ENCODE measurements at regions not wholly inside any gene's neighbourhood (a gene's known extent, or its start where the extent isn't known, plus 50 kb on each side); places are given as distances from the start of the nearest gene placed in this dataset.

DNA sequence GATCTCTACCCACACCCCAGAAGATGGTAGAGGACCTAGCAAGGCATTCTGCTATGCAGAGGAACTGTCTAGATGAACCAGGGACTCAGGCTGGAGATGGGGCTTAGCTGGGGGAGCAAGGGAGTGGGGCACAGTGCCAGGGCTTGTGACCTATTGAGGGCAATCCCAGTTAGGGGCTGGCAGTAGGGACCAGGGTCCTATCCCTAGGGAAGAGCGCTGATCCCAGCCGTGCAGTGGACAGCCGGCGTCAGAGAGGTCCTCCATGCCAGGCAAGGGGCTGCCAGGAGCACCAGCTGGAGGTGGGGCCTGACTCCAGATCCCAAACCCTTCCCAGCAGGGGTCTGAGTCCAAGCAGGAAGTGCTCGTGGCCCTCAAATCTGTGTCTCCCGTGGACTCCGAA, 52.7 kb upstream of the NEURL1B start:
- DNase-seq = no peak

DNA sequence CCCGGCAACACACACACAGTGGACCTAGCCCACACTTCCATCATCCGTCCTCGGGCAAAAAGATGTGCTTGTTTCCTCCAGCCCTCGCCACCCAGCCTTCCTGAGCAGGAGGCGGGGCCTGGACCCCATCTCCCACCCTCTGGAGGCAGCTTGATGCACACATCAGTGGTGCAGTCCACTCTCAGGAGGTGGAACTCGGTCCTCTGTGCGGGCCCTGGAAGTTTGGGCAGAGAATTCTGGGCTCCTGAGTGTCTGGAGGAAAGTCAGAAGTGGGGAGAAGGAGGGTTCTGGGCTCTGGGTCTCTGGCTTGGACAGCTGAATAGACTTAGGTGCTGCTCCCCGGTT, 54.0 kb upstream of the NEURL1B start:
- DNase-seq = no peak

- DNase-seq = peak; percentile 57
Observed at GRCh38 chr5:172586125-172587060, 54.7 kb upstream of the NEURL1B start.

- DNase-seq = no peak
Observed at GRCh38 chr5:172585114-172585513, 55.9 kb upstream of the NEURL1B start.

DNA sequence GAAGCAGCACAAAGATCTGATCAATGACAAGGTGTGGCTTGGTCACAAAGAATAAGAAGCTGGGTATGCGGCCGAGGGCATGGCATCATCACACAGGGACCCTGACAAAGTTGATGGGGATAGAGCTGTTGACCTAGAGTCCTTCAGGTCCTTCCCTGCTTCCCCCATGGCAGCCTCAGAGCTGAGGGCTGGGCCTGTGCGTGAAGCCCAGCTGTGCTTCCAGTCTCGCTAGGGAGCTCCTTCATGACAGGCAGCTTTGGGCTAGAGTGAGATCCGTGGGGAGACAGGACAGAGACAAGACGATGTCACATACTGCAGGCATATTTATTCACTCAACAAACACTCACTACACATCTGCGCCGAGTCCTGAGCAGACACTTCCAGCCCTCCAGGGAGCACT, 56.4 kb upstream of the NEURL1B start:
- DNase-seq = no peak

- peak; percentile 80 for DNase-seq
Observed at GRCh38 chr5:172583931-172584511, 57.0 kb upstream of the NEURL1B start.

DNA sequence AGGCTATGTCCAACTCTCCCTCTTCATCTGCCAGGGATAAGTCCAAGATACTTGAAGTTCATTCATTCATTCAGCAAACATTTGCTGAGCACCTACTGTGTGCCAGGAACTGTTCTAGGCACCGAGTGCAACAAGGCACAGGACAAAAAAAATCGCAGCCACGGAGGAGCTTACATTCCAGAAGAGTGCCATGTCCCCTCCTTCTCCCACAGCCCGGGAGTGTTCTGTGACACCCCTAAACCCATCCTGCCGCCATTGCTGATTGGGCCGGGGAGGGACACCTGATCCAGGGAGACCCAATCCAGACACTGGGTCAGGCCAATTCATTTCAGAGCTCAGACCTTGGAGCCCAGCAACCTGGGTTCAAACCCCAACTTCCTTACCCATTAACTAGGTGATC, 58.1 kb upstream of the NEURL1B start:
- no peak for DNase-seq

GRCh38 chr5:172581315-172581714, 59.7 kb upstream of the NEURL1B start:
- no peak for DNase-seq

DNA sequence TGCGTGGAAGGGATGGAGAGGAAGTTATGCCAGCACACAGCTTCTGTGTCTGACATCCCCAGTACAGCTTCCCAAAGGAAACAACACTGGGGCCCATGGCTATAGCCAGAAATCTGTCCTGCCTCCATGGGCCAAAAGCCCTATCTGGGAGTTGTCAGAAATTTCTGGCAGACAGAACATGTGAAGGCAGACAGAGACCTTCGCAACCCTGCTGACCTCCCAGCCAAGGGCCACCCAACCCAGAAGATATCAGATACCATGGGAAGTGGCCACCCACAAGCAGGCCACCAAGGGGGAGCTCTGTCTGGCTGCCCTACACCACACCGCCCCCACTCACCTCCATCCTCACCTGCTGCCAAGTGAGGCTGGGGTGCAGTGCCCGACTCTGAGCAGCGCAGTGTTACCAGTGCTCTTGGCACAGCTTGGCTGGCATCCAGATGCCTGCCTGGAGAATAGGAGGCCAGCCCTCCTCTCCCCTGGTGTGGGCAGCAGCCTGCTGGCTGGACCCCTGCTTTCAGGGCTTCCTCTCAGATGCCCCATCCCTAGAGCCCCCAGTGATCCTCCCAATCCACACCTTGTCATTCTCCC, 61.6 kb upstream of the NEURL1B start:
- no peak for DNase-seq

GRCh38 chr5:172577267-172577909, 63.7 kb upstream of the NEURL1B start:
- DNase-seq = no peak

- DNase-seq = no peak
Observed at GRCh38 chr5:172575816-172576545, 65.1 kb upstream of the NEURL1B start.

GRCh38 chr5:172575416-172575815, 65.6 kb upstream of the NEURL1B start:
- DNase-seq = no peak

DNA sequence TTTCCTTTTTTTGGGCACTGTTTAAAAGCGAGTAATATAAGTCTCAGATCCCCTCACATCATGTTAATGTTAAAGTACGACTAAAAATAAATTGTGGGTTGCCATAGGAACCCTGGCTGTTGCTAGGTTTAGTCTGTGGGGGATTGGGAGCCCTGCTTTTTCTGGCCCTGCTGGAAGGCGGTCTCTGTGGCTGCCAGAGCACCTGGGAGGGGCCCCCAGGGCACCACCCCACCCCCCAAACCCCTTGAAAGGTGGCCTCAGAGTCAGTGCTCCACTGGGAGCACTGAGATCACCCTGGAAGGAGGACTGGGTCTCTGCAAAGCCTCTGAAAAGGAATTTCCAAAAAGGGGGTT, 66.2 kb upstream of the NEURL1B start:
- DNase-seq = peak; percentile 84

DNA sequence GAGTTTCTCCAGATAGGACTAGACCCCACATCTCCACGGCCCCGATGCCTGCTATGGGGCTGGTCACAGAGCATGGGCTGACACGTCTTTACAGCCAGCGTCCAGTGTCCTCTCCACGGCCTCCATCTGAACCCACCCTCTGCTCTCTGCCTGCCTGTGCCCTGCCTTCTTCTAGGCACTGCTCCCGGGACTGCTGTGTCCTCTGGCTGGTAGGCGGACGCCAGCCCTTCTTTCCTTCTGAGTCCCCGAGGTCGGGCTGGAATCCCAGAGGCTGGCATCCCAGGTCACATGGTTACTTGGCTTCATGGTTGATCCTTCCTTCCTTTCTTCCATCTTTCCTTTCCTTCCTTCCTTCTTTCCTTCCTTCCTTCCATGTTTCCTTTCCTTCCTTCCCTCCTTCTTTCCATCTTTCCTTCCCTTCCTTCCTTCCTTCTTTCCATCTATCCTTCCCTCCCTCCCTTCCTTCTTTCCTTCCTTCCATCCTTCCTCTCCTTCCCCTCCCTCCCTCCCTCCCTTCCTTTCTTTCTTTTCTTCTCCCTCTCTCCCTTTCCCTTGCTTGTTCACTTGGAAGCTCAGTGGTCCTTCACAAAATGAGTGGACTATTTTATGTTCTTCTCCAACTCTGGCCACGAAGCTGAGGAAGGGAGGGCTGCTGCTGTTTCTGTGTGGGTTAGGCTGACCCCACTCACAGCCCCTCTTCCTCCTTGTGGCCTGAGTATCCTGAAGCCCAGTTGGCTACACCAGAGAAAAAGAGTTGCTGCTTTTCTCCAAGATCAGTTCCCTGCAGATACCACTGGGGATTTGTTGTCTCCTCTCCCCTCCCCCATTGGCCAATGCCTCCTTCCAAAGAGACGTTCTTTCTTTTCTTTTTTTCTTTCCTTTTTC, 66.8 kb upstream of the NEURL1B start:
- no peak for DNase-seq

DNA sequence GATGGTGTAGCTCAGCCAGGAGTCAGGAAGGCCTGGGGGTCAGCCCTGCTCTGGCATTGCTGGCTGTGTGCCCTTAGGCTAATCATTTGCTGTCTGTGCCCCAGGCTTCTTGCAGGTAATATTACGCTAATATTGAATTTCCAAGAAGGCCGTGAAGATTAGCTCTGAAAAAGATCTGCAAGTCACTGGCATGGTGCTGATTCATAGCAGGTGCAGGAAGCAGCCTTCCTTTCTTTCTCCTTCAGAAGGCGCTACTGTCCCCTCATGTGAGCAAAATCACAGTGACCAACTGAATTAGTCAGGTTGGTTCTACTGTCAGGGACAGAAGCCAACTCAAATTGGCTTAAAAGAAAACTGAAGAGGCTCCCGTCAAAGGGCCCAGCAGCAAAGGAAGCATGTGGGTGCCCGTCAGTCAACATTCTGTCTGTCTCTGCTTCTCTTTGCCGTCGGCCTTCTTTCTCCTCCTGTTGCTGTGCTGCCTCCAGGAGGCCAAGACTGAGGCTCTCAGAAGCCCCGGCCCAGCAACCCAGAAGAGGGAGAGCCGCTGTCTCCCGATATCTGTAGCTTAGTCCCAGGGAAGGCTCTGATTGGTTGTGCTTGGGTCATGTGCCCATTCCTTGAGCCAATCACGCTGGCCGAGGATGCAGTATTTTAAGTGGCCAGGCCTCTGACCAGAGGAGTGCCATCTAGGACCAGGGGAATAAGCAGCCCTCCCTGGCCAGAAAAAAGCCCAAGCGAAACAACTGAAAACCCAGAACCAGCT, 67.8 kb upstream of the NEURL1B start:
- no peak for DNase-seq

- DNase-seq = no peak
Observed at GRCh38 chr5:172572440-172572839, 68.6 kb upstream of the NEURL1B start.

- DNase-seq = peak; percentile 52
Observed at GRCh38 chr5:172571892-172572291, 69.2 kb upstream of the NEURL1B start.

- DNase-seq = no peak
Observed at GRCh38 chr5:172571413-172571812, 69.7 kb upstream of the NEURL1B start.

DNA sequence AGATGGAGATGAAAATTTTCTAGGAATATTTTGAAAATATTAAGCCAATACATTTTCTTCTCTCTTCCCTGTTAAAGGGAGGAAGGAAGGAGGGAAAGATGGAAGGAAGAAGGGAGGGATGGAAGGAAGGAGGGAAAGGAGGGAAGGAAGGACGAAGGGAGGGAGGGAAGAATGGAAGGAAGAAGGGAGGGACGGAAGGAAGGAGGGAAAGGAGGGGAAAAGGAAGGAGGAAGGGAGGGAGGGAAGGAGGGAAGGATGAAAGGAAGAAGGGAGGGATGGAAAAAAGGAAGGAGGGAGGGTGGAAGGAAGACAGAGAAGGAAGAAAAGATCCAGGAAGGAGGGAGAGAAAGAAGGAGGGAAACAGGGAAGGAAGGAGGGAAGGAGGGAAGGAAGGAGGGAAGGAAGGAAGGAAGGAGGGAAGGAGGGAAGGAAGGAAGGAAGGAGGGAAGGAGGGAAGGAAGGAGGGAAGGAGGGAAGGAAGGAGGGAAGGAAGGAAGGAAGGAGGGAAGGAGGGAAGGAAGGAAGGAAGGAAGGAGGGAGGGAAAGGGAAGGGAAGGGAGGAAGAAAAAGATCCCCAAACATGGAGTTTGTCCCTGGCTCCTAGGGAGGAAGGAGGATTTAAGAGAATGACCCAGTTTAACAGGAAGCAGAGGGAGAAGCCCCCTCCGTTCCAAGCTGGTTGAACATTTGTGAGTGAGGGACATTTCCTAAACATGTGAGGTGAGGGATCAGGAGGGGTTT, 70.3 kb upstream of the NEURL1B start:
- DNase-seq = no peak
